ENCODE measurements at regions not wholly inside any gene's neighbourhood (a gene's known extent, or its start where the extent isn't known, plus 50 kb on each side); places are given as distances from the start of the nearest gene placed in this dataset.
A peak's percentile ranks its signal among the peaks of the same experiment; 100 is the strongest.

DNA sequence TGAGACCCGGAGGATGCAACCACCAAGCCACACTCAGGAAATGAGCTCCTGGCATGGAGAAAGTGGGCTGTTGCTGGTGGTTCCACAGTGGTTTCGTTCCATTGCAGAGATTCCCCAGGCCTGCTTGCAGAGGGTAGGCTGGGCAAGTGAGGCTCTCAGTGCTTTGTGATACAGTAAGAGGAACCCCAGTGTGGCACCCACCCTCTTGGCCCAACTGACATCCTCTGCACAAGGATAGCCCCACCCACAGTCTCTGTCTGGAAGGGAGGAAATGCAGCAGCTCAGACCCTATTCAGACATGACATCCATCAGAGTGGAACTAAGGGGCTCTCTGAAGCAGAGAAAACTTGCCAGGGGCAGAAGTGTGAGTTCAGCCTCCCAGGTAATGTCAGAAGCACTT, 69.6 kb upstream of the FSTL4 start:
- DNase-seq: no peak

DNA sequence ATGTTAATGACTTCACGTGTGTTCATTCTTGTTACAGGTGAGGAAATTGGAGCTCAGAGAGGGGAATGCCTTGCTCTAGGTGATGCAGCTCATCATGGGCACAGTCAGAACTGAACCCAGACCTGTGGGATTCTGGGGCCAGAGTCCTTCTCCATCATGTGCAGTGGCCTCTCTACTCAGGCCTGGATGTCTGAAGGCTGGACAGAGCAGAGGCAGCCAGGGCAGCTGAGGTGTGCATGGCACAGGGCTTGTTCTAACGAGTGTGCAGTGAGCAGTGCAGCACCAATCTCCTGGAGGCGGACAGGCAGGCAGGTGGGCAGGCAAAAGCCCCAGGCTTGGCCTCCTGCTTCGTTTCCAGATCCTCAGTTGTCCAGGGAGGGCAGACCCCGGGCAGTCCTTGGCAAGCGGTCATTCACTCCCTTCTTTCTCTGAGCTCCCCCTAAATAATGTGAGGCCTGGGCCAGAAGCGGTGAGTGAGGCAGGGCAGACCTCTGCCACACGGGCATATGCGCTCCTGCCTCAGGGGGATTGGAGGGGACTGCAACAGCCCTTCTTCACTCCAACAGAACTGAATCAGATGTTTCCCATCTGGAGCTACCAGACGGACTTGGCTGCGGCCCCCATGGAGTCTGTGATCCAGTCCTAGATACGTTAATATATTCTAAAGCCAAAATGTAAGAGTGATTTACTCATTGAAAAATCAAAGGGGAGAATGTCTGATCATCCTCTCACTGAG, 68.7 kb upstream of the FSTL4 start:
- no peak for DNase-seq

- DNase-seq: no peak
Measured at GRCh38 chr5:133679534-133679933, 67.2 kb upstream of the FSTL4 start.

DNA sequence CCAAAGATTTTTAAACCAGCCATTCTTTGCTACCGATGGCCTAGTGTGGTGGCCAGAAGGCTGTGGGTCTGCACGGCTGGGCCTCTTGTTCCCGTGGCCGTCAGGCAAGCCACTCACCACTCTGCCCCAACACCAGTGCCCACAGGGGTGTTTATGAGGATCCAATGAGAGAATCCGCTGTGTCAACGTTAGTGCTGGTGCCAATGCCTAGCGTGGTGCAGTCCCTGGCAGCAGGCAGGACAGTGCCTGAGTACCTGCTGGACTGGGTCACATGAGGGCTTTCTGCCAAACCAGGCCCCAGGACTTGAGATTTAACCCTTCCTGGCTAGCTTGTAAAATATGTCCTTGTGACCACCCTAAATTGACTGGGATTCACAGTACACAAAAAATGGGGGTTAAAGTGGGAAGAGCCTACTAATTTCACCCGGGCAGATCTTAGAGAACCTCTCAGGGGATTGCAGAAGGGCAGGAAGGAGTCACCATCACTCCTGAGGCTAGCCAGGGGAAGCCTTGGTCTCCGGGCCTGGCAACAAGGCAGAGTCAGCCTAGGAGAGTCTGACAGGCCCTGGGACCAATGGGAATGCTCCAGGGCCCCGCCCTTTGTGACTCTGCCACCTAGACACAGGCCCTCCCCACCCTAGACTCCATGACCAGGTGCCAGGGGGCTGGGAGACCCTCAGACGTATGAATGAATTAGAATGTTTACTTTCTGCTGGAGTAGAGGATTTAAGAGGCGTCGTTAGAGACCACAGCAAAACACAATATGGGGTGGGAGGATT, 63.2 kb upstream of the FSTL4 start:
- no peak for DNase-seq

DNA sequence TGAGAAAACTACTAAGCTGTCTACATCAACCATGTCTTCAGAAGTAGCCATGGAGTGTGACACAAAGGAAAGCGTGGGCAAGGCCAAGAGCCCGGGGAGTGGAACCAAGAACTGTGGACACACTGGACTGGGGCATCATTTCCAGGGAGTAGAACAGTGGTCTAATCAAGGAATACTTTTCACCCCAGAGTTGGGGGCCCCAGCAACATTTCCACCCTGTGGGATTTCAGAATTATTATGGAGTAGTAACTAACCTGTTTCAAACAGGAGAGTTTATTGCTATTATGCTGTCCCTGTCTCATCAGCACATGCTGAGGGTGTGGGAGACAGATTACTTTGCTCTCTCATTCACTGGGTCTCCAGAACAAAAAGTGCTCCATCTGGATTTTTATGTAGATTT, 58.0 kb upstream of the FSTL4 start:
- no peak for DNase-seq

GRCh38 chr5:133669472-133669871, 57.1 kb upstream of the FSTL4 start:
- DNase-seq: no peak

DNA sequence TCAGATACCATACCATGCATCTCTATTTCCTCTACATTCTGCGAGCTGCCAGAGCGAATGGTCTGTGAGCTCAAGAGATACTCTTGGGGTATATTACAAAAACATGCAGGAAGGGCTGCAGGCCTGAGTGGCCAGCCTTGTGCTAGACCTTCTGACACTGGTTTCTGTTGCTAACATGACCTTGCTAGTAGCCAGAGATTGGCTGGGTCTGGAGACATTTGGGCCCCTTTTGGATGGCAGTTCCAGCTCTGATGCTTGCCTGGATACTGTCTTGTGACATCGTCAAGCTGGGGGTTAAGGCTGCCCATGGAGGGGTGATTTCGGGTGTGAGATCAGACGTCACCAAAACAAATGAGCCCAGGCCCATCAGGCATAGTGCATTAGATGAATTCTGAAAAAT, 56.1 kb upstream of the FSTL4 start:
- no peak for DNase-seq

GRCh38 chr5:133667217-133667616, 54.9 kb upstream of the FSTL4 start:
- no peak for DNase-seq

- no peak for DNase-seq
Measured at GRCh38 chr5:133665571-133665970, 53.2 kb upstream of the FSTL4 start.

GRCh38 chr5:133664422-133664821, 52.1 kb upstream of the FSTL4 start:
- peak; percentile 15 for DNase-seq

GRCh38 chr5:133663397-133664054, 51.2 kb upstream of the FSTL4 start:
- DNase-seq: no peak

DNA sequence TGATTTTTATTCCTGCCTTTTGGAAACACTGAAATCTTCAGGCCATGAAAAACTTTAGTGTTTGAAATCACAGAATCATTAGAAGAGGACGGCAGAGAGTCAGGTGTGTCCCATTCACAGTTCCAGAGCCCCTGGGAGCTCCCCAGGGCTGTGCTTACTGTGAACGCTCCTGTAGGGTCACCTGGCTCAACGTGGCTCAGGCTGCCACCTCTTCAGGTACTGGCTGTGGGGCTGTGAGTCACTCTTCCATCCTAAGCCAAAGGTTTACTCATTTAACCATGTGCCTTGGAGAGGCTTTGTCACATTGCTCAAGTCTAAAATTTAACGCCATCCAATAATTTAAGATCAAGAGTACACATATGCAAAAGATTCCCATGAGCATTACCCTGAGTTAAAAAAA, 50.2 kb upstream of the FSTL4 start:
- DNase-seq: no peak

Data from HCEC 1CT (cell line).